Adrenal gland (tissue), 9 donors: ENCODE measurements at regions not wholly inside any gene's neighbourhood (a gene's known extent, or its start where the extent isn't known, plus 50 kb on each side); places are given as distances from the start of the nearest gene placed in this dataset.

Experiments
- DNase-seq, 7 donors: peaks; one replicate each; pipeline ENCODE4 v3.0.0-alpha.2; 2019 to 2020
- H3K27ac ChIP-seq, 5 donors: fragments of 200-600 bp; sonication (generic) in 4 of 5; 1 replicate in 3 of 5; 2 replicates in 2 of 5; pipeline versions ENCODE4 v1.5.1 to v1.8.0; 2016 to 2020; ENCODE audit warnings: mild to moderate bottlenecking in 1 of 5
- H3K27me3 ChIP-seq: fragments of 200-600 bp; 2 replicates; pipeline ENCODE4 v1.8.0; 2021
- H3K36me3 ChIP-seq, 2 donors: fragments of 200-600 bp; replicated peaks in 1 of 2; 1 replicate in 1 of 2; 2 replicates in 1 of 2; pipeline versions ENCODE4 v1.5.1 to v1.8.0; 2018 to 2022
- H3K4me1 ChIP-seq, 2 donors: fragments of 200-600 bp; replicated peaks in 1 of 2; 1 replicate in 1 of 2; 2 replicates in 1 of 2; pipeline versions ENCODE4 v1.5.1 to v1.8.0; 2018 to 2021
- H3K4me3 ChIP-seq, 4 donors: fragments of 200-600 bp; sonication (generic) in 3 of 4; one replicate each; pipeline ENCODE4 v1.5.1; 2016 to 2018
- H3K9me3 ChIP-seq, 3 donors: fragments of 200-600 bp; sonication (generic) in 1 of 3; replicated peaks in 1 of 3; 1 replicate in 2 of 3; 2 replicates in 1 of 3; pipeline versions ENCODE4 v1.5.1 to v1.8.0; 2016 to 2021
- POLR2A ChIP-seq, 2 donors: fragments of 450-650 bp; IDR thresholded peaks; one replicate each; pipeline ENCODE4 v1.6.1; 2017; ENCODE audit warnings: antibody characterized with exemption in 2 of 2, mild to moderate bottlenecking in 2 of 2, moderate library complexity in 1 of 2
- WGBS, 4 donors: extraction: QIAGEN DNeasy Blood & Tissue Kit in 2 of 4; methylation state at CpG; one replicate each; pipeline versions ENCODE4 v1.1.5 to v1.1.7; 2013 to 2017; 5-methylcytosine and 5-hydroxymethylcytosine counted together
- intact Hi-C, 2 donors: fragments of 100-400 bp; cut with DNase I; formaldehyde crosslinking; loops; one replicate each; pipeline versions ENCODE4 v1.14.1 to v1.15.0; 2022 to 2023
- TF ChIP-seq, protein P1 (sequence below), 6 experiments: fragments of 450-650 bp in 4 of 6; fragments of 200-600 bp in 2 of 6; sonication (generic) in 1 of 6; IDR thresholded peaks; 1 replicate in 5 of 6; 2 replicates in 1 of 6; pipeline versions ENCODE4 v1.5.1 to v1.8.0; 2016 to 2021; ENCODE audit warnings: antibody characterized with exemption in 6 of 6, mild to moderate bottlenecking in 2 of 6, moderate library complexity in 1 of 6
- donor health status: healthy with polysubstance abuse.
- donor health status: Bipolar disorder and iron deficiency.
- donor health status: DM: yes; HTN: yes; CAD: no.
- donor health status: DM: no; HTN: no; CAD: no.
- donor health status: DM: no; HTN: no; CAD: no.

DNA sequence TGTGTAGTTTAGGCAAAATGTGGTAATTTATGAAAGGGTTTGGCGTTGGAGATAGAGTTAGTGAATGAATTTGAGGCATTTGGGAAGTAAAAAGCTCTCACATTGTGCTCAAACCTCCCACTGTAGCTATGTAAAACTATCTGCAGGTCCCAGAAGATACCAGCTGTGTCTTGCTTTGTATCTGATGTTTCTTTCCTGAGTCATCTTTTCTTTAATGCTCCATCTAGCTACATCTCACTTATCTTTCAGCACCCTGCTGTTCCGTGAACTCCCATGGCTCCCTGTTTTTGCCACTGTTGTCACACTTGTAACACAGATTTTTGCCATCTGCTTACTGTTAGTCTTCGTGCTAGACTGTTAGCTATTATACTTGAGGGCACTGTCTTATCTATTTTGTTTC is 253.1 kb downstream of the NPR3 start:
- Histone ChIP-seq H3K27ac (no peak overlapping the region), H3K4me3 (no peak overlapping the region), H3K4me1 (no peaks in the 10 kb centered on the region), H3K27me3 (no peaks in the 10 kb centered on the region), H3K9me3 (no peaks in the 10 kb centered on the region), H3K36me3 (no peaks in the 10 kb centered on the region)
- TF ChIP-seq, protein P1, sequence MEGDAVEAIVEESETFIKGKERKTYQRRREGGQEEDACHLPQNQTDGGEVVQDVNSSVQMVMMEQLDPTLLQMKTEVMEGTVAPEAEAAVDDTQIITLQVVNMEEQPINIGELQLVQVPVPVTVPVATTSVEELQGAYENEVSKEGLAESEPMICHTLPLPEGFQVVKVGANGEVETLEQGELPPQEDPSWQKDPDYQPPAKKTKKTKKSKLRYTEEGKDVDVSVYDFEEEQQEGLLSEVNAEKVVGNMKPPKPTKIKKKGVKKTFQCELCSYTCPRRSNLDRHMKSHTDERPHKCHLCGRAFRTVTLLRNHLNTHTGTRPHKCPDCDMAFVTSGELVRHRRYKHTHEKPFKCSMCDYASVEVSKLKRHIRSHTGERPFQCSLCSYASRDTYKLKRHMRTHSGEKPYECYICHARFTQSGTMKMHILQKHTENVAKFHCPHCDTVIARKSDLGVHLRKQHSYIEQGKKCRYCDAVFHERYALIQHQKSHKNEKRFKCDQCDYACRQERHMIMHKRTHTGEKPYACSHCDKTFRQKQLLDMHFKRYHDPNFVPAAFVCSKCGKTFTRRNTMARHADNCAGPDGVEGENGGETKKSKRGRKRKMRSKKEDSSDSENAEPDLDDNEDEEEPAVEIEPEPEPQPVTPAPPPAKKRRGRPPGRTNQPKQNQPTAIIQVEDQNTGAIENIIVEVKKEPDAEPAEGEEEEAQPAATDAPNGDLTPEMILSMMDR (IDR thresholded peaks at IDR 0.05), result no peak
- TF ChIP-seq POLR2A (IDR thresholded peaks at IDR 0.05), result no peak
- WGBS, 4 donors, result 71 to 78% (median 76%) methylated on average over 3 of the region's 3 CpGs
- no peak for DNase-seq
- intact Hi-C loops, result no loop called here

DNA sequence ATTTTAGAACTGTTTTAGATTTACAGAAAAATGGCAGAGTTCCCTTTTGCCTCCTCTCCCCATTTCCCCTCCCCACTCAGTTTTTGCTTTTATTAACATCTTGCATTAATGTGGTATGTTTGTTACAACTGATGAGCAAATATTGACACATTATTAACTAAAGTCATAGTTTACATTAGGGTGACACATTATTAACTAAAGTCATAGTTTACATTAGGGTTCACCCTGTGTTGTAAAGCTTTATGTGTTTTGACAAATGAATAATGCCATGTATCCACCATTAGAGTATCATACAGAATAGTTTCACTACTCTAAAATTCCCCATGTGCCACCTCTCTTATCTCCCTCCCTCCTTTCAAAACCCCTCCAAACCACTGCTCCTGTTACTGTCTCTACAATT is 262.5 kb downstream of the NPR3 start:
- no peak for TF ChIP-seq POLR2A (IDR thresholded peaks at IDR 0.05)
- TF ChIP-seq, protein P1 (IDR thresholded peaks at IDR 0.05), result no peak
- Histone ChIP-seq H3K4me3 (no peak overlapping the region), H3K4me1 (no peaks in the 10 kb centered on the region), H3K27me3 (no peaks in the 10 kb centered on the region), H3K36me3 (no peaks in the 10 kb centered on the region), H3K27ac (no peak overlapping the region), H3K9me3 (no peaks in the 10 kb centered on the region)
- intact Hi-C loops, result no loop called here
- no peak for DNase-seq

DNA sequence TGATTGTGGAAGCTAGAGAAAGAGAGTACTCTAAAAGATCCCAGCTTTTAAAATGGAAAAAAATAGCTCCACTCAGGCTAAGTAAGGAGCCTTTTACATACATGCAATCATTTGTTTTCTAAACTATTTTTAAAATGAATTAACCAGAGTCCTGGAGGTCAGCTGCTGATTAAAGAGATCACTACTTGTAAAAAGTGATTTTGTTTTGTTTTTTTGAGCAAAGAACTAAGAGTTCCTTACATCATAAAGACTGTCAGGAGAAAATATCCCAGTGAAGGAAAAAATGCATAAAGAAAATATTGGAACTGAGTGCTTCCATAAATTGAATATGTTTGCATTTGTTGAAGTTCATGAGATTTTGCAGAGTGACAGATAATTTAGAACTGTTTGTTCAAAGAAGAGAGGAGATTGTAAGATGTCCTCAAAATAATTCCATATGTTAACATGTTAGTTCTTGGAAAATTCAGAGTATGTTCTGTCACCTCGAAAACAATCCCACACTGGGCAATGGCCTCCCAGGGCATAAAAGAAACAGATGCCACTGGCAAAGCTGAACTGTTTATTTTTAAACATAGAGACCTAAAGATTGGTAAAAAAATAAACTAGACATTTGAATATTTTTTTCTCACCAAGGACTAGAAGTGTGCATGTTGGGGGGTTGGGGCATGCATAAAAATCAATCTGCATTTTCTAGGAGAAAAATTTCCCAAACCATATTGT is 264.7 kb downstream of the NPR3 start:
- no peaks in the 10 kb centered on the region for H3K4me1 ChIP-seq
- intact Hi-C loops, result no loop called here
- no peak for DNase-seq
- whole genome bisulfite sequencing, 4 donors, result 76 to 88% (median 79%) methylated on average over 1 of the region's 1 CpG
- no peaks in the 10 kb centered on the region for H3K27me3 ChIP-seq
- H3K36me3 ChIP-seq, result no peaks in the 10 kb centered on the region
- H3K27ac ChIP-seq, result no peak overlapping the region
- H3K4me3 ChIP-seq, result no peak overlapping the region
- H3K9me3 ChIP-seq, result no peaks in the 10 kb centered on the region
- TF ChIP-seq, protein P1 (IDR thresholded peaks at IDR 0.05), result no peak
- no peak for TF ChIP-seq POLR2A (IDR thresholded peaks at IDR 0.05)

DNA sequence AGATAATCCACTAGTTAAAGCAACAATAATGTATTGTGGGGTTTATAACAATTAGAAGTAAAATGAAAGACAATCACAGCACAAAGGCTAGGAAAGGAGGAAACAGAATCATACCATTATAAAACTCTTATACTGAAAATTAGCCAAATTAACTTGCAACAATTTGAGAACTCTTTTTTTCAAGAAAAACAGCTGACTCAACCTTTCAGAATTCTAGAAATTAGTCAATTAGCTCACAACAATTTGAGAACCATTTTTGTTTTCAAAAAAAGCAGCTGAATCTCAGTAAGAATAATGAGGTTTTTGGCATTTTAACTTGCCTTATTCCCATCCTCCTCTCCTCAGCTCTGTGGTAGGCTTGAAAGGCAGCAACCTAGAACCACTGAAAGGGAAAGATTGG is 269.9 kb downstream of the NPR3 start:
- intact Hi-C loops, result no loop called here
- Histone ChIP-seq H3K4me3 (no peak overlapping the region), H3K27ac (no peak overlapping the region), H3K4me1 (no peaks in the 10 kb centered on the region), H3K27me3 (no peaks in the 10 kb centered on the region), H3K9me3 (no peaks in the 10 kb centered on the region), H3K36me3 (no peaks in the 10 kb centered on the region)
- no peak for DNase-seq
- no peak for TF ChIP-seq POLR2A (IDR thresholded peaks at IDR 0.05)
- TF ChIP-seq, protein P1 (IDR thresholded peaks at IDR 0.05), result no peak
